ENCODE measurements at regions not wholly inside any gene's neighbourhood (a gene's known extent, or its start where the extent isn't known, plus 50 kb on each side); places are given as distances from the start of the nearest gene placed in this dataset.

DNA sequence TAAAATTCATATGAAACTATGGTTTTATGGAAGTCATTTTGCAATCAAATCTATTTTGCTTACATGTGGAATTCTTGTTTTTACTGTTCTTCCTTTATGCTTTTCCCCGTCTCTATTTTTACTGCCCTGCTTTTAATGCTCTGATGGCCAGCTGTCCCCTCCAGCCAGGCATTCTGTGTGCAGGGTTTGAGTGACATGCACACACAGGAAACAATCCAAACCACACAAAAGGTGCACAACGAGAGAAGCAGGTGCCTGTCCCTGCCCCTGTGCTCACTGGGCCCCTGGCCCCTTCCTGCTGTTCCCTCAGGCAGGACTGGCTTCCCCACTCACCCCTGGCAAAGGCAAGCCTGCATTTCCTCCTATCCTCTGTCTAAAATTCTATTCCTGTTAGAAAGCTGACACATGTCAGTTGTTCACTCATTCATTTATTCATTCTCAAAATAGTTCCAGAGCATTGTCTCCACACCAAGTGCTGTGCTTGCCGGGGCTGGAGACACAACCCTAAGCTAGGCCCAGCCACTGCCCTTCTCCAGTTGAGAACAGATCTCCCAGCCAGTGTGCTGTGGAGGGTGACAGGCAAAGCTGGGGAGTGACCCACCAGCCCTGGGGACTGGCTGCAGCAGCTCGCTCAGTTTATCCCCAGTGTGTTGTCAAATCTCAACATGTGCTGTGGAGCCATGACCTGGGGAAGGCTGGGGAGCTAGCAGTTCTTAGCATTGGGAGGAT lies 346.3 kb downstream of the FBXW7 start:
- no peak for TF ChIP-seq EZH2 (IDR thresholded peaks at IDR 0.05; ENCODE audit: borderline replicate concordance)
- TF ChIP-seq, protein P1, sequence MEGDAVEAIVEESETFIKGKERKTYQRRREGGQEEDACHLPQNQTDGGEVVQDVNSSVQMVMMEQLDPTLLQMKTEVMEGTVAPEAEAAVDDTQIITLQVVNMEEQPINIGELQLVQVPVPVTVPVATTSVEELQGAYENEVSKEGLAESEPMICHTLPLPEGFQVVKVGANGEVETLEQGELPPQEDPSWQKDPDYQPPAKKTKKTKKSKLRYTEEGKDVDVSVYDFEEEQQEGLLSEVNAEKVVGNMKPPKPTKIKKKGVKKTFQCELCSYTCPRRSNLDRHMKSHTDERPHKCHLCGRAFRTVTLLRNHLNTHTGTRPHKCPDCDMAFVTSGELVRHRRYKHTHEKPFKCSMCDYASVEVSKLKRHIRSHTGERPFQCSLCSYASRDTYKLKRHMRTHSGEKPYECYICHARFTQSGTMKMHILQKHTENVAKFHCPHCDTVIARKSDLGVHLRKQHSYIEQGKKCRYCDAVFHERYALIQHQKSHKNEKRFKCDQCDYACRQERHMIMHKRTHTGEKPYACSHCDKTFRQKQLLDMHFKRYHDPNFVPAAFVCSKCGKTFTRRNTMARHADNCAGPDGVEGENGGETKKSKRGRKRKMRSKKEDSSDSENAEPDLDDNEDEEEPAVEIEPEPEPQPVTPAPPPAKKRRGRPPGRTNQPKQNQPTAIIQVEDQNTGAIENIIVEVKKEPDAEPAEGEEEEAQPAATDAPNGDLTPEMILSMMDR (IDR thresholded peaks at IDR 0.05; ENCODE audit: poor library complexity): no peak

All from hepatocyte (in vitro differentiated cells).